ENCODE measurements at regions not wholly inside any gene's neighbourhood (a gene's known extent, or its start where the extent isn't known, plus 50 kb on each side); places are given as distances from the start of the nearest gene placed in this dataset.

DNA sequence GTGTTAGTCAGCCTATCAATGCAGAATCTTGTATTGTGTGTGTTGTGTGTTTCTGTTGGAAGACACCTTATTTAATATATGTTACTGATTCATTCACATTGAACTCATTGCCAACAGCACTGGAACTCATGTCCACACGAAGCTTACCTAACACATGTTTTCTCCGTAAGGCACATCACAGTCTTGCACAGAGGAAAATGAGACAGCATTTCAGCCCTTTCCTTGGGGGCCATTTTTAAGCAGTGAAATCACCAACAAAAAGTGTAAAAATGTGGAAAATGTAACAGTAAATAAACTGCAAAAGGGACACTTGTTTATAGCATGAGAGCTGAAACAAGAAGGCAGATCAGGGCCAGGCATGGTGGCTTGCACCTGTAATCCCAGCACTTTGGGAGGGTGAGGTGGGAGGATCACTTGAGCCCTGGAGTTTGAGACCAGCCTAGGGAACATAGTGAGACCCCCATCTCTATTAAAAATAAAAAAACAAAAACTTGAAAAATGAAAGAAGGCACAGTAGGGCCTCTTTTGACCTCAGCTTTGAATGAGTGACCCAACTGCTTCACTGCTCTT, 306.0 kb downstream of the MYCN start:
- TF ChIP-seq POLR2AphosphoS5 (IDR thresholded peaks at IDR 0.05): no peak
- no peak for TF ChIP-seq POLR2A (IDR thresholded peaks at IDR 0.05)
- no peak for TF ChIP-seq CTCF (IDR thresholded peaks at IDR 0.05)
